Spleen (tissue), 7 donors: ENCODE measurements at regions not wholly inside any gene's neighbourhood (a gene's known extent, or its start where the extent isn't known, plus 50 kb on each side); places are given as distances from the start of the nearest gene placed in this dataset.

ENCODE experiments used
- CTCF ChIP-seq, 11 experiments: fragments of 200-600 bp in 7 of 11; fragments of 450-650 bp in 4 of 11; sonication (generic) in 4 of 11; IDR thresholded peaks in 8 of 11; conservative IDR thresholded peaks in 3 of 11; 1 replicate in 7 of 11; 2 replicates in 4 of 11; pipeline versions ENCODE4 v1.4.0 to v1.8.0; 2016 to 2021; ENCODE audit warnings: antibody characterized with exemption in 11 of 11, inconsistent platforms in 4 of 11, mild to moderate bottlenecking in 1 of 11
- POLR2A ChIP-seq, 3 donors: fragments of 450-650 bp; IDR thresholded peaks; one replicate each; pipeline ENCODE4 v1.5.1; 2017; ENCODE audit warnings: antibody characterized with exemption in 3 of 3, mild to moderate bottlenecking in 1 of 3
- POLR2AphosphoS5 ChIP-seq, 3 donors: sonication (generic); formaldehyde crosslinking; IDR thresholded peaks; one replicate each; pipeline ENCODE4 v1.5.1; 2017; ENCODE audit warnings: antibody characterized with exemption in 3 of 3
- donor health status: DM: no; HTN: no; CAD: no; lungs with moderate emphysema.
- donor health status: DM: no; HTN: no; CAD: no.
- donor health status: DM: no; HTN: no; CAD: no.

- TF ChIP-seq POLR2AphosphoS5 (IDR thresholded peaks at IDR 0.05) (no peak), POLR2A (IDR thresholded peaks at IDR 0.05) (no peak), CTCF (IDR thresholded peaks at IDR 0.05 in 8 of 11, conservative IDR thresholded peaks at IDR 0.05 in 3 of 11) (no peak)
These were observed 408.0 kb upstream of the RGPD4 start for GRCh38 chr2:107418708-107419107.
